Fibroblast of villous mesenchyme (primary cell): ENCODE measurements at regions not wholly inside any gene's neighbourhood (a gene's known extent, or its start where the extent isn't known, plus 50 kb on each side); places are given as distances from the start of the nearest gene placed in this dataset.
A peak's percentile ranks its signal among the peaks of the same experiment; 100 is the strongest.

Experiments
- DNase-seq: peaks from one replicate; pipeline ENCODE4 v3.0.0-alpha.2; 2010; ENCODE audit warnings: low read depth
- H3K4me3 ChIP-seq: 2 replicates; pipeline ENCODE4 v1.5.1; 2011; ENCODE audit warnings: low read depth, mild to moderate bottlenecking, low read length
- CTCF ChIP-seq: IDR thresholded peaks from 2 replicates; pipeline ENCODE4 v1.5.1; 2012; ENCODE audit warnings: low read depth, mild to moderate bottlenecking, low read length; ENCODE audit not compliant: insufficient read depth

GRCh38 chr4:13244444-13244843, 239.7 kb downstream of the RAB28 start:
- no peak for TF ChIP-seq CTCF
- DNase-seq = no peak
- H3K4me3 ChIP-seq = no peak overlapping the region

- H3K4me3 ChIP-seq = no peak overlapping the region
- no peak for DNase-seq
- no peak for TF ChIP-seq CTCF
Observed at GRCh38 chr4:13243152-13243551, 241.0 kb downstream of the RAB28 start.

GRCh38 chr4:13240066-13240465, 244.1 kb downstream of the RAB28 start:
- TF ChIP-seq CTCF = no peak
- peak; percentile 10 for DNase-seq
- H3K4me3 ChIP-seq = no peak overlapping the region

GRCh38 chr4:13238936-13239335, 245.2 kb downstream of the RAB28 start:
- no peak for DNase-seq
- no peak overlapping the region for H3K4me3 ChIP-seq
- TF ChIP-seq CTCF = no peak

GRCh38 chr4:13236485-13236884, 247.7 kb downstream of the RAB28 start:
- DNase-seq = no peak
- TF ChIP-seq CTCF = no peak
- no peak overlapping the region for H3K4me3 ChIP-seq

GRCh38 chr4:13233755-13234154, 250.4 kb downstream of the RAB28 start:
- TF ChIP-seq CTCF = no peak
- no peak overlapping the region for H3K4me3 ChIP-seq
- DNase-seq = no peak

- no peak for DNase-seq
- no peak for TF ChIP-seq CTCF
- no peak overlapping the region for H3K4me3 ChIP-seq
Observed at GRCh38 chr4:13219971-13220370, 264.2 kb downstream of the RAB28 start.
